SK-N-MC (cell line): ENCODE measurements at regions not wholly inside any gene's neighbourhood (a gene's known extent, or its start where the extent isn't known, plus 50 kb on each side); places are given as distances from the start of the nearest gene placed in this dataset.

Source experiments
- EZH2 ChIP-seq: fragments of 200-600 bp; sonication (generic); IDR thresholded peaks from one replicate; pipeline ENCODE4 v1.6.1; 2017; ENCODE audit warnings: antibody characterized with exemption
- FOXP2 ChIP-seq: optimal IDR thresholded peaks from 2 replicates; pipeline ENCODE3; 2011; ENCODE audit warnings: mild to moderate bottlenecking, moderate library complexity; ENCODE audit not compliant: insufficient read depth; ENCODE audit errors: extremely low read length, control extremely low read depth
- POLR2AphosphoS5 ChIP-seq: IDR thresholded peaks from 2 replicates; pipeline ENCODE4 v1.6.1; 2012; ENCODE audit warnings: mild to moderate bottlenecking, low read depth, low read length, borderline replicate concordance

DNA sequence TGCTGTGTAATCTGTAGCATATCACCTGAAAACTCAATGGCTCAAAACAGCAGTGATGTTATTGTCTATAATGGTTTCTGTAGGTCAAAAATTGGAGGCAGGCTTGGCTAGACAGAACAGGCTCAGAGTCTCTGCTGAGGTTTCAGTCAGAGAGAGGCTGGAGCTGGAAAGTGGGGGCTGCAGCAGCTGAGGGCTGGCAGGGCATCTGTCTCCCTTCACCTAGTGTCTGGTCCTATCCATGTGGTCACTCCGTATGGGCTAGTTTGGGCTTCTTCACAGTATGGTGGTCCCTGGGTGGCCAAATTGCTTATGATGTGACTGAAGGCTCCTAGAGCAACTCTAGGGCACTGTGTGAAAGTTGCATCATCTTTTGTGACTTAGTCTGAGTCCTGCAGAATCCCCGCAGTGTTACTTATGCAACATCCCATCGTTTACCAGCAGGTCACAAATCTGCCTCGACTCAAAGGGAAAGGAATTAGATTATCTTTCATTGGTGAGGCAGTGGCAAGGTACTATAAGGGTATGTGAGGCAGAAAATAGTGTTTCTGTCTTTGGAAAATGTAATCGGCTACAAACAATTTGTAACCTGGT lies 497.0 kb downstream of the EPHA7 start:
- no peak for TF ChIP-seq POLR2AphosphoS5
- no peak for TF ChIP-seq EZH2
- TF ChIP-seq FOXP2 = no peak
